ENCODE measurements at regions not wholly inside any gene's neighbourhood (a gene's known extent, or its start where the extent isn't known, plus 50 kb on each side); places are given as distances from the start of the nearest gene placed in this dataset.

DNA sequence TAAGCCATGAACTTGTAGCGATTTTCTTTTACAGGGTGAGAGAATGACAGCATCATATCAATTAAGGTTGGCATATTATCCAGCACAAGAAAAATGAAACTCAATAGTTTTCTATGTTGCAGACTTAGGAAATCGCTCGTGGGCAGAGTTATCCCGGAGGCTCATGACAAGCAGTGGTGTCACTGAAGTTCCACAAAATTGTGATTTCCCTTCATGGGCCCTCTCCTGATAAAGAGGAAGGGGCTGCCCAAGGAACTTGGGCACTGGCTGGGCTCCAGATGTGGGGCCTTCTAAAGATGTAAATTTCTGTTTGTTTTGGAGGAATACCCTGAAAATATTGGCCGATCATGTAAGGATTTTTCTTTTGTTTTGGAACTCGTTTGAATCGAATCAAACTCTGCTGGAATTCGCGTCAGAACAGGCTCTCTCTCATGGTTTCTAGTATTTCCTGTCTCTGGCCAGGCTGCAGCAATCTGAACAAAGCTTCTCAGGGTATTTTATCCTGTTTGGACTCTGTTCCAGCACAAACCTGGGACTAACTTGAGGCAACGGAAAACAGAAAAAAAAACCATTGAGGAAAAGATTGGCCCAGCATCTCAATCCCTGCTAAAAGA is 340.6 kb upstream of the NRP1 start:
- TF ChIP-seq, protein P1, sequence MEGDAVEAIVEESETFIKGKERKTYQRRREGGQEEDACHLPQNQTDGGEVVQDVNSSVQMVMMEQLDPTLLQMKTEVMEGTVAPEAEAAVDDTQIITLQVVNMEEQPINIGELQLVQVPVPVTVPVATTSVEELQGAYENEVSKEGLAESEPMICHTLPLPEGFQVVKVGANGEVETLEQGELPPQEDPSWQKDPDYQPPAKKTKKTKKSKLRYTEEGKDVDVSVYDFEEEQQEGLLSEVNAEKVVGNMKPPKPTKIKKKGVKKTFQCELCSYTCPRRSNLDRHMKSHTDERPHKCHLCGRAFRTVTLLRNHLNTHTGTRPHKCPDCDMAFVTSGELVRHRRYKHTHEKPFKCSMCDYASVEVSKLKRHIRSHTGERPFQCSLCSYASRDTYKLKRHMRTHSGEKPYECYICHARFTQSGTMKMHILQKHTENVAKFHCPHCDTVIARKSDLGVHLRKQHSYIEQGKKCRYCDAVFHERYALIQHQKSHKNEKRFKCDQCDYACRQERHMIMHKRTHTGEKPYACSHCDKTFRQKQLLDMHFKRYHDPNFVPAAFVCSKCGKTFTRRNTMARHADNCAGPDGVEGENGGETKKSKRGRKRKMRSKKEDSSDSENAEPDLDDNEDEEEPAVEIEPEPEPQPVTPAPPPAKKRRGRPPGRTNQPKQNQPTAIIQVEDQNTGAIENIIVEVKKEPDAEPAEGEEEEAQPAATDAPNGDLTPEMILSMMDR (IDR thresholded peaks at IDR 0.05; ENCODE audit: low read depth, low read length, missing control alignments) = no peak
- no peak overlapping the region for H3K4me3 ChIP-seq (replicated peaks; ENCODE audit: low read depth, low read length)
- no peak for DNase-seq (ENCODE audit: extremely low read depth, low read depth)

DNA sequence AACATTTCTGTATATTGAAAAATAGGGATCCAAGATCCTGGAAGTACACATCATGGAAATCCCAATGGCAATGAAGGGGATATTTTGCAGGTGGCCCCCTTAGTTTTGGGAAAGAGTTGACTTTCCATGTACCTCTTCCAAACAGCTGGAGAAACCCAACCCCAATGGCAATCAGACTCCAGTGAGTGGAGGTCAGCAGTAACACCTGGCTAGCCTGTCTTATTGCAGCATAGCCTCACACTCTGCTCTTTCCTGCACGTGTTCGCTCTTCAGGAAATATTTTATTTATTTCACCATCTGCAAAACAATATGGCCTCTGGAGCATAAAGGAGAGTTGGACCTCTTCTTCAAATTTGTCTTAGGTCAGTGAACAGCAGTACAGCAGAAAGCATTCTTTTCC is 340.0 kb upstream of the NRP1 start:
- TF ChIP-seq, protein P1 (IDR thresholded peaks at IDR 0.05; ENCODE audit: low read depth, low read length, missing control alignments) = no peak
- DNase-seq (ENCODE audit: extremely low read depth, low read depth) = no peak
- H3K4me3 ChIP-seq (replicated peaks; ENCODE audit: low read depth, low read length) = no peak overlapping the region

DNA sequence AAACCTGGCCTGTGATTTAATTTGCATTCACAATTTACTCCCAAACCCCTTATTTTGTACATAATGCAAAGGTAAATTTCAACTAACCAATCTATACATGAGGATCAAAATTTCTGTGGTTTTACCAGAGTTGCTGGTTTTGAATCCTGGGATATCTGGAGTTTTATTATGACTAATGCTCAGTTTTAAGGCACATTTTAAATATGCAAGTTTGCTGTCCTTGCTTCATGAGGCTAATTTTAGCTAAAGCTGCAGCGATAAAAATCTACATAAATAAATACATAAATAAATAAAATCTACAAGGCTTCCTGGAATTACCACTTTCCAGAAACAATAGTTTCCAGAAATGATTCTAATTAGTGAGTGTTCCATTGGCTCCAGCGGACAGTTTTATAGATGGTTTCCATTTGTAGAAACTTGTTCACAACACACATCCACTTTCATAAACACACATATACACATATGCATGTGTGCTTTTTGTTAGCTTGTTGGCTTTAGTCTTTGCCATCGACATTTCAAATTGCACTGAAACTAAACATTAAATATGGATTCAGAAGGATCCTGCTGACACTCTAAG is 339.5 kb upstream of the NRP1 start:
- DNase-seq (ENCODE audit: extremely low read depth, low read depth) = no peak
- TF ChIP-seq, protein P1 (IDR thresholded peaks at IDR 0.05; ENCODE audit: low read depth, low read length, missing control alignments) = no peak

DNA sequence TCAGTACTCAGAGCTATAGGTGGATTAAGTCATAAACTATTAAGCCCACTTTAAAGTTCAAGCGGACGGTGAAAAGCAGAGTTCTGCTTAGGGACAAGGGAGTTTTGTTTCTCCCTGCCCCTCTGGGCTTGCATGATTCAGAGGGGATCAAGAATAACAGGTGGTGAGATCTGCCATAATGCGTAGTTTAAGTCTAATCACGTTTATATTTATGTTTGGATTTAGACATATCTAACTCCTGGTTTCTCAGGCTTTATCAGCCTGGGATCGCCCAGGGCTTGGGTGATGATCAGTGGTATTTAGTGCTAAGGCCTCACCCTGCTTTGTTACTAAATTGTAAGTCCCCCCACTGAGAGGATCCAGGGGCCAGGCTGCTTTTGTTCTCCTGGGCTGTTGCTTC is 335.4 kb upstream of the NRP1 start:
- TF ChIP-seq, protein P1 (IDR thresholded peaks at IDR 0.05; ENCODE audit: low read depth, low read length, missing control alignments) = no peak
- H3K4me3 ChIP-seq (replicated peaks; ENCODE audit: low read depth, low read length) = no peak overlapping the region
- no peak for DNase-seq (ENCODE audit: extremely low read depth, low read depth)

More for the DNA sequence above, 339.5 kb upstream of the NRP1 start:
- H3K4me3 ChIP-seq (replicated peaks; ENCODE audit: low read depth, low read length) = no peak overlapping the region

GRCh38 chr10:33666686-33667480 is 332.4 kb upstream of the NRP1 start:
- no peak for DNase-seq (ENCODE audit: extremely low read depth, low read depth)
- TF ChIP-seq, protein P1 (IDR thresholded peaks at IDR 0.05; ENCODE audit: low read depth, low read length, missing control alignments) = no peak
- no peak overlapping the region for H3K4me3 ChIP-seq (replicated peaks; ENCODE audit: low read depth, low read length)

DNA sequence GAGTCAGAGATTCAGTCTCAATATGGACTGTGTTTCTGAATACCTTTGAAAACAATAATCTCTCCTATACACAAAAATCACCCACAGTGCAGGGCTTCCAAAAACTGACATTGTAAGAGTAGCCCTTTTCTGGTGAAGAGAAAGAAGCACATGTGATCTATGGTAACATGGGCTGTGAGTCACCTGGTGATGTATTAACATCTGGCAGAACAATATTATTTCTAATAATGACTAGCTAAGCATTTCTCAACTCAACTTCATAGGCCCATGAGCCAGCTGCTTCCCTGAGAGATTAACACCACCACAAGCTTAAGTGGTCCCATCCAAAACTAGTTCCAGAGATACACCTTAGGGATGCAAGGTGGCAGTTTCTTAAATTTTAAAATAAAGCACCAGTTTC is 331.0 kb upstream of the NRP1 start:
- no peak overlapping the region for H3K4me3 ChIP-seq (replicated peaks; ENCODE audit: low read depth, low read length)
- TF ChIP-seq, protein P1 (IDR thresholded peaks at IDR 0.05; ENCODE audit: low read depth, low read length, missing control alignments) = no peak
- no peak for DNase-seq (ENCODE audit: extremely low read depth, low read depth)
